ENCODE measurements at regions not wholly inside any gene's neighbourhood (a gene's known extent, or its start where the extent isn't known, plus 50 kb on each side); places are given as distances from the start of the nearest gene placed in this dataset.

- TF ChIP-seq CTCF (IDR thresholded peaks at IDR 0.05 in 8 of 11, conservative IDR thresholded peaks at IDR 0.05 in 3 of 11) (no peak), POLR2AphosphoS5 (IDR thresholded peaks at IDR 0.05) (no peak)
These were observed 110.7 kb downstream of the RND3 start for GRCh38 chr2:150376553-150377335.

Data from spleen (tissue), 7 donors.